CMK (cell line): ENCODE measurements at regions not wholly inside any gene's neighbourhood (a gene's known extent, or its start where the extent isn't known, plus 50 kb on each side); places are given as distances from the start of the nearest gene placed in this dataset.

Source experiments
- DNase-seq: peaks from one replicate; pipeline ENCODE4 v3.0.0-alpha.2; 2010; ENCODE audit warnings: low read depth

DNA sequence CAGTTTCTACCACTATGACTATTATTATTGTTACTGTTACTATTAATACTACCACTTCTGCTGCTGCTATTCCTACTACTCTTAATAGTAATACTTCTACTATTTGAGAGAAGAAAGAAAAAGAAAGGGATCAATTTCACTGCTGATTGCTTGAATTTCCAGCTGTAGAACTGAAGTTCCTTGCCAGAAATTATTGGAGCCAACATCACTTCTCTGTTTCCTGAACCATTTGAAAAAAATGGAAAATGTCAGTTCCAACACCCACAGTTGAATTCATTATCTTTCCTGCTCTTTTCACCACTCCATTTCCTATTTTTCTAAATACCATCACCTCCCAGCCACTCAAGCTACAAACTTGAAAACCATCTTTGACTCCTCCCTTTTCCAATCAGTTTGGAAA is 54.1 kb upstream of the PIK3C2G start:
- DNase-seq, result no peak

- DNase-seq, result no peak
Observed at GRCh38 chr12:18206198-18206597, 55.1 kb upstream of the PIK3C2G start.

DNA sequence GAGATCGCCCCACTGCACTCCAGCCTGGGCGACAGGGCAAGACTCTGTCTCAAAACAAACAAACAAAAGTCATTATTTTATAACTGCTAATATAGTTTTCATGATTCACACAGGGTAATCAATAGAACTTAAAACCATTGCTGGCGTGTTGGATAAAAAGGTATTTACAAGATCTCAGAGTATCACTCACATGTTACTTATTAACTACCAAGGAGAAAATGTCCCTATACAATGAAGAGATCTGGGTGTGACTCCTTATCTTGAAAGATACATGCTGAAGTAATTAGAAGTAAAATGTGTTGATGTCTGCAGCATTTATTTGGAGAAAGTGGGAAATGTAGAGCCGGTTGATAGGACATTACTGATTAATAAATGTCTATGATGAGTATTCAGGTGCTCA is 57.3 kb upstream of the PIK3C2G start:
- no peak for DNase-seq

- no peak for DNase-seq
Observed at GRCh38 chr12:18192119-18192518, 69.2 kb upstream of the PIK3C2G start.

DNA sequence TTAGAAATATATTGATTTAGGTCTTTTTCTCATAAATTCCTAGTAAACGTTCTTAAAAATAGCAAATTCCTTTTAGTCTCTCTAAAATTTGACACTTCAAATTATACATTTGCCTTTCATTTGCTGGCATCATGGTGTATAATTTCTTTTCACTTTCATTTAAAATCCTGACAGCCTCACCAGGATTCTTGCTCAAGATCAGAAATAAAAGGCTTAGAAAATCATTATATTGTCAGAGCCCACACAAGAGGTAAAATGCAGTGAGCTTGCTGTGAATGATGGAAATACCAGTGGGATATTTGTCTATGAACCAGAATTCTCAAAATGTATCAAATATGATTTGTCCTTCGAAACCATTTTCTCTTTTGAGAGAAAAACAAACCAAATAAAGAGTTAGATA is 78.2 kb upstream of the PIK3C2G start:
- no peak for DNase-seq

GRCh38 chr12:18171571-18171970 is 81.6 kb upstream of the RERGL start:
- no peak for DNase-seq

GRCh38 chr12:18168016-18168415 is 78.0 kb upstream of the RERGL start:
- DNase-seq, result no peak

- no peak for DNase-seq
Observed at GRCh38 chr12:18165889-18166288, 75.9 kb upstream of the RERGL start.

DNA sequence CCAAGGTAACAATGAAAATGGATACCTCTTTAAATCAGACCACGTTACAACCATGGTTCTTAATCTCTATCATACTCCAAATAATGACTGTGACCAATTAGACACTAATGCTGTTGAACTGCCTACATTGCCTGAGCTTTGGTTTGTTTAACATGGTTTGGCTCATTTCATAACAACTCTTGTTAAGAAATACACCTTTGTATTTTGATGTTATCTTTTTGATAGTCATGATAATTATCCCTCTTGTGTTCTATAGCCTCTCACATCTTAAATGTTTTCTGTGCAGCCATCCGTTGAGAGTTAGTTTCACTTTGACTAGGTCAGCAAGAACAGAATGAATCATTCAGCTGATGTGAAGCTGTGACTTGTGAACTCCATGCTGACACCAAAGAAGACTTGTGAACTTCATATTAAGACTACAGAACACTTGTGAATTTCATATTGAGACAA is 75.5 kb upstream of the RERGL start:
- no peak for DNase-seq

GRCh38 chr12:18160901-18161300 is 70.9 kb upstream of the RERGL start:
- no peak for DNase-seq

- DNase-seq, result peak; percentile 11
Observed at GRCh38 chr12:18158774-18159557, 69.0 kb upstream of the RERGL start.

GRCh38 chr12:18153826-18154225 is 63.8 kb upstream of the RERGL start:
- no peak for DNase-seq

DNA sequence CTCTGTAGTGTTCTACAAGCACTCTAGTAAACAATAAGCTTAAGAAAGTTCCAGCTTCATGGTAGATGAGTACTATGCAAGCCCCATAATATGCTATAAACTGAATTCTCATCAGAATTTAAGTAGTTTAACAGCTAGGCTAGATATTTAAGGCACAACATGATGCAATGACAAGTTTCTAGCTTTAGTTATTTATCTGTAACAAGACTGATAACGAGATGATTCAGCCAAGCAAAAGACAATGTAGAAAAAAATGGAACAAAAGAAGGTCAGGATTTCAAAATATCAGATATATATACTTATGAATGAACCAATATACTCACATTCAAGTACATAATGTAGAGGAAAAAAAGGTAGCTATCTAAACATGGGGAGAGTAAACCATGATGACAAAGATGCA is 61.0 kb upstream of the RERGL start:
- DNase-seq, result no peak

GRCh38 chr12:18148961-18149360 is 59.0 kb upstream of the RERGL start:
- no peak for DNase-seq

GRCh38 chr12:18146363-18146762 is 56.4 kb upstream of the RERGL start:
- no peak for DNase-seq

- DNase-seq, result no peak
Observed at GRCh38 chr12:18145924-18146323, 55.9 kb upstream of the RERGL start.

- no peak for DNase-seq
Observed at GRCh38 chr12:18141048-18141982, 51.3 kb upstream of the RERGL start.

- DNase-seq, result no peak
Observed at GRCh38 chr12:18139989-18140596, 50.1 kb upstream of the RERGL start.
